GM12878 (cell line): ENCODE measurements at regions not wholly inside any gene's neighbourhood (a gene's known extent, or its start where the extent isn't known, plus 50 kb on each side); places are given as distances from the start of the nearest gene placed in this dataset.
A peak's percentile ranks its signal among the peaks of the same experiment; 100 is the strongest.

ENCODE experiments used
- CHD1 ChIP-seq: IDR thresholded peaks from 2 replicates; pipeline ENCODE4 v1.6.1; 2012; ENCODE audit warnings: low read depth, low read length, improper control_type of control experiment
- HDAC6 ChIP-seq: fragments of 200-600 bp; sonication (generic); IDR thresholded peaks from one replicate; pipeline ENCODE4 v1.8.0; 2017; ENCODE audit warnings: antibody characterized with exemption; ENCODE audit not compliant: unreplicated experiment
- JUND ChIP-seq: IDR thresholded peaks from 2 replicates; pipeline ENCODE4 v1.6.1; 2012; ENCODE audit warnings: low read depth, mild to moderate bottlenecking, low read length, improper control_type of control experiment, moderate library complexity
- MTA2 ChIP-seq: fragments of 450-650 bp; IDR thresholded peaks from 2 replicates; pipeline ENCODE4 v1.6.1; 2016; ENCODE audit warnings: low read depth, mild to moderate bottlenecking, moderate library complexity
- NR2C1 ChIP-seq: fragments of 450-650 bp; IDR thresholded peaks from 2 replicates; pipeline ENCODE4 v1.6.1; 2017; ENCODE audit warnings: antibody characterized with exemption, mild to moderate bottlenecking, moderate library complexity
- NR2F1 ChIP-seq: fragments of 450-650 bp; conservative IDR thresholded peaks from 2 replicates; pipeline ENCODE4 v1.6.1; 2017; ENCODE audit warnings: mild to moderate bottlenecking
- POU2F2 ChIP-seq: IDR thresholded peaks from 3 replicates; pipeline ENCODE4 v1.6.1; 2011; ENCODE audit warnings: low read depth, mild to moderate bottlenecking, low read length, borderline replicate concordance
- RAD21 ChIP-seq: IDR thresholded peaks from 2 replicates; pipeline ENCODE4 v1.6.1; 2011; ENCODE audit warnings: mild to moderate bottlenecking, low read depth, low read length, moderate library complexity; ENCODE audit not compliant: insufficient read depth
- SREBF1 ChIP-seq: IDR thresholded peaks from 2 replicates; pipeline ENCODE4 v1.6.1; 2012; ENCODE audit warnings: mild to moderate bottlenecking, low read length
- ZNF217 ChIP-seq: fragments of 450-650 bp; IDR thresholded peaks from 2 replicates; pipeline ENCODE4 v1.6.1; 2017; ENCODE audit warnings: antibody characterized with exemption, mild to moderate bottlenecking
- TF ChIP-seq, protein P1 (sequence below): fragments of 450-650 bp; formaldehyde crosslinking; IDR thresholded peaks from 2 replicates; pipeline ENCODE4 v1.5.0; 2022; ENCODE audit warnings: mild to moderate bottlenecking, missing genetic modification characterization
- TF ChIP-seq, protein P2 (sequence below), 3 experiments: IDR thresholded peaks in 2 of 3; conservative IDR thresholded peaks in 1 of 3; 2 replicates each; pipeline ENCODE4 v1.5.1; 2011; ENCODE audit warnings: low read depth in 3 of 3, low read length in 3 of 3, mild to moderate bottlenecking in 3 of 3, control low read depth in 2 of 3, moderate library complexity in 2 of 3, inconsistent platforms in 1 of 3, mixed read lengths in 1 of 3; ENCODE audit not compliant: control insufficient read depth in 2 of 3, insufficient read depth in 1 of 3; ENCODE audit errors: extremely low read depth in 1 of 3
- TF ChIP-seq, protein P3 (sequence below): fragments of 450-650 bp; IDR thresholded peaks from 2 replicates; pipeline ENCODE4 v1.6.1; 2018; ENCODE audit warnings: mild to moderate bottlenecking, low read depth, moderate library complexity; ENCODE audit not compliant: partially characterized antibody
- TF ChIP-seq, protein P4 (sequence below): IDR thresholded peaks from 2 replicates; pipeline ENCODE4 v1.6.1; 2011; ENCODE audit warnings: borderline replicate concordance, low read depth, mild to moderate bottlenecking, moderate library complexity, mixed read lengths, low read length; ENCODE audit not compliant: insufficient read depth; ENCODE audit errors: extremely low read length
- TF ChIP-seq, protein P5 (sequence below): fragments of 450-650 bp; formaldehyde crosslinking; IDR thresholded peaks from 2 replicates; pipeline ENCODE4 v1.4.0; 2022; ENCODE audit warnings: mild to moderate bottlenecking, moderate library complexity
- TF ChIP-seq, protein P6 (sequence below): IDR thresholded peaks from 2 replicates; pipeline ENCODE4 v1.6.1; 2011; ENCODE audit warnings: low read depth, low read length, improper control_type of control experiment, borderline replicate concordance

DNA sequence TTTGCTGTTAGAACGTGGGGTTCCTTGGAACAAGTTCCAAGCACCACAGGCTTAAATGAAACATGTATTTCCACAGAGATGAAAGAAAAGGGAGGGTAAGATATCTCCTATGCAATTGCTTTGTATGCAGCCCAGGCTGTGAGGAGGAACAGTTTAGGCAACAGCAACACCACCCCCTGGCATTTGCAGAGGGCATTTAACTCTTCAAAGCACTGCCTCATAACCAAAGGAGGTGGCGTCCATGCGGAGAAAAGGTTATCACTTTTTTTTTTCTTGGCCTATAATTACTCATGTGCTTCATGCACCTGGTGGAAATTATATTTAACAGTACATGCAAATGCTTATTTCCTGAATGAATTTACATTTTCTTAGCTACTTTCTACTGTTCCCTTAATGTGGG, 286.0 kb downstream of the LPIN1 start (continued):
- TF ChIP-seq, protein P1, sequence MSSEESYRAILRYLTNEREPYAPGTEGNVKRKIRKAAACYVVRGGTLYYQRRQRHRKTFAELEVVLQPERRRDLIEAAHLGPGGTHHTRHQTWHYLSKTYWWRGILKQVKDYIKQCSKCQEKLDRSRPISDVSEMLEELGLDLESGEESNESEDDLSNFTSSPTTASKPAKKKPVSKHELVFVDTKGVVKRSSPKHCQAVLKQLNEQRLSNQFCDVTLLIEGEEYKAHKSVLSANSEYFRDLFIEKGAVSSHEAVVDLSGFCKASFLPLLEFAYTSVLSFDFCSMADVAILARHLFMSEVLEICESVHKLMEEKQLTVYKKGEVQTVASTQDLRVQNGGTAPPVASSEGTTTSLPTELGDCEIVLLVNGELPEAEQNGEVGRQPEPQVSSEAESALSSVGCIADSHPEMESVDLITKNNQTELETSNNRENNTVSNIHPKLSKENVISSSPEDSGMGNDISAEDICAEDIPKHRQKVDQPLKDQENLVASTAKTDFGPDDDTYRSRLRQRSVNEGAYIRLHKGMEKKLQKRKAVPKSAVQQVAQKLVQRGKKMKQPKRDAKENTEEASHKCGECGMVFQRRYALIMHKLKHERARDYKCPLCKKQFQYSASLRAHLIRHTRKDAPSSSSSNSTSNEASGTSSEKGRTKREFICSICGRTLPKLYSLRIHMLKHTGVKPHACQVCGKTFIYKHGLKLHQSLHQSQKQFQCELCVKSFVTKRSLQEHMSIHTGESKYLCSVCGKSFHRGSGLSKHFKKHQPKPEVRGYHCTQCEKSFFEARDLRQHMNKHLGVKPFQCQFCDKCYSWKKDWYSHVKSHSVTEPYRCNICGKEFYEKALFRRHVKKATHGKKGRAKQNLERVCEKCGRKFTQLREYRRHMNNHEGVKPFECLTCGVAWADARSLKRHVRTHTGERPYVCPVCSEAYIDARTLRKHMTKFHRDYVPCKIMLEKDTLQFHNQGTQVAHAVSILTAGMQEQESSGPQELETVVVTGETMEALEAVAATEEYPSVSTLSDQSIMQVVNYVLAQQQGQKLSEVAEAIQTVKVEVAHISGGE (CRISPR knock-in tag): no peak
- TF ChIP-seq SREBF1 (no peak), NR2F1 (0 out of 2 replicates have a peak, but pooled peaks have one; percentile 23), ZNF217 (no peak), HDAC6 (no peak), RAD21 (peak; percentile 65), CHD1 (no peak), MTA2 (peak; percentile 46), NR2C1 (no peak), JUND (no peak), POU2F2 (peak; percentile 81; the same call in 2 of the 3 replicates)
- TF ChIP-seq, protein P2, sequence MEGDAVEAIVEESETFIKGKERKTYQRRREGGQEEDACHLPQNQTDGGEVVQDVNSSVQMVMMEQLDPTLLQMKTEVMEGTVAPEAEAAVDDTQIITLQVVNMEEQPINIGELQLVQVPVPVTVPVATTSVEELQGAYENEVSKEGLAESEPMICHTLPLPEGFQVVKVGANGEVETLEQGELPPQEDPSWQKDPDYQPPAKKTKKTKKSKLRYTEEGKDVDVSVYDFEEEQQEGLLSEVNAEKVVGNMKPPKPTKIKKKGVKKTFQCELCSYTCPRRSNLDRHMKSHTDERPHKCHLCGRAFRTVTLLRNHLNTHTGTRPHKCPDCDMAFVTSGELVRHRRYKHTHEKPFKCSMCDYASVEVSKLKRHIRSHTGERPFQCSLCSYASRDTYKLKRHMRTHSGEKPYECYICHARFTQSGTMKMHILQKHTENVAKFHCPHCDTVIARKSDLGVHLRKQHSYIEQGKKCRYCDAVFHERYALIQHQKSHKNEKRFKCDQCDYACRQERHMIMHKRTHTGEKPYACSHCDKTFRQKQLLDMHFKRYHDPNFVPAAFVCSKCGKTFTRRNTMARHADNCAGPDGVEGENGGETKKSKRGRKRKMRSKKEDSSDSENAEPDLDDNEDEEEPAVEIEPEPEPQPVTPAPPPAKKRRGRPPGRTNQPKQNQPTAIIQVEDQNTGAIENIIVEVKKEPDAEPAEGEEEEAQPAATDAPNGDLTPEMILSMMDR (IDR thresholded peaks at IDR 0.05 in 2 of 3, conservative IDR thresholded peaks at IDR 0.05 in 1 of 3; ENCODE audit: control insufficient read depth in 2 of 3, extremely low read depth in 1 of 3, insufficient read depth in 1 of 3, low read depth in 3 of 3, low read length in 3 of 3): peak; percentile 36 to 45 (median 45); a peak in 4 of 6 replicates
- TF ChIP-seq, protein P3, sequence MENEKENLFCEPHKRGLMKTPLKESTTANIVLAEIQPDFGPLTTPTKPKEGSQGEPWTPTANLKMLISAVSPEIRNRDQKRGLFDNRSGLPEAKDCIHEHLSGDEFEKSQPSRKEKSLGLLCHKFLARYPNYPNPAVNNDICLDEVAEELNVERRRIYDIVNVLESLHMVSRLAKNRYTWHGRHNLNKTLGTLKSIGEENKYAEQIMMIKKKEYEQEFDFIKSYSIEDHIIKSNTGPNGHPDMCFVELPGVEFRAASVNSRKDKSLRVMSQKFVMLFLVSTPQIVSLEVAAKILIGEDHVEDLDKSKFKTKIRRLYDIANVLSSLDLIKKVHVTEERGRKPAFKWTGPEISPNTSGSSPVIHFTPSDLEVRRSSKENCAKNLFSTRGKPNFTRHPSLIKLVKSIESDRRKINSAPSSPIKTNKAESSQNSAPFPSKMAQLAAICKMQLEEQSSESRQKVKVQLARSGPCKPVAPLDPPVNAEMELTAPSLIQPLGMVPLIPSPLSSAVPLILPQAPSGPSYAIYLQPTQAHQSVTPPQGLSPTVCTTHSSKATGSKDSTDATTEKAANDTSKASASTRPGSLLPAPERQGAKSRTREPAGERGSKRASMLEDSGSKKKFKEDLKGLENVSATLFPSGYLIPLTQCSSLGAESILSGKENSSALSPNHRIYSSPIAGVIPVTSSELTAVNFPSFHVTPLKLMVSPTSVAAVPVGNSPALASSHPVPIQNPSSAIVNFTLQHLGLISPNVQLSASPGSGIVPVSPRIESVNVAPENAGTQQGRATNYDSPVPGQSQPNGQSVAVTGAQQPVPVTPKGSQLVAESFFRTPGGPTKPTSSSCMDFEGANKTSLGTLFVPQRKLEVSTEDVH: no peak
- TF ChIP-seq, protein P4, sequence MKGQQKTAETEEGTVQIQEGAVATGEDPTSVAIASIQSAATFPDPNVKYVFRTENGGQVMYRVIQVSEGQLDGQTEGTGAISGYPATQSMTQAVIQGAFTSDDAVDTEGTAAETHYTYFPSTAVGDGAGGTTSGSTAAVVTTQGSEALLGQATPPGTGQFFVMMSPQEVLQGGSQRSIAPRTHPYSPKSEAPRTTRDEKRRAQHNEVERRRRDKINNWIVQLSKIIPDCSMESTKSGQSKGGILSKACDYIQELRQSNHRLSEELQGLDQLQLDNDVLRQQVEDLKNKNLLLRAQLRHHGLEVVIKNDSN: no peak
- TF ChIP-seq, protein P5, sequence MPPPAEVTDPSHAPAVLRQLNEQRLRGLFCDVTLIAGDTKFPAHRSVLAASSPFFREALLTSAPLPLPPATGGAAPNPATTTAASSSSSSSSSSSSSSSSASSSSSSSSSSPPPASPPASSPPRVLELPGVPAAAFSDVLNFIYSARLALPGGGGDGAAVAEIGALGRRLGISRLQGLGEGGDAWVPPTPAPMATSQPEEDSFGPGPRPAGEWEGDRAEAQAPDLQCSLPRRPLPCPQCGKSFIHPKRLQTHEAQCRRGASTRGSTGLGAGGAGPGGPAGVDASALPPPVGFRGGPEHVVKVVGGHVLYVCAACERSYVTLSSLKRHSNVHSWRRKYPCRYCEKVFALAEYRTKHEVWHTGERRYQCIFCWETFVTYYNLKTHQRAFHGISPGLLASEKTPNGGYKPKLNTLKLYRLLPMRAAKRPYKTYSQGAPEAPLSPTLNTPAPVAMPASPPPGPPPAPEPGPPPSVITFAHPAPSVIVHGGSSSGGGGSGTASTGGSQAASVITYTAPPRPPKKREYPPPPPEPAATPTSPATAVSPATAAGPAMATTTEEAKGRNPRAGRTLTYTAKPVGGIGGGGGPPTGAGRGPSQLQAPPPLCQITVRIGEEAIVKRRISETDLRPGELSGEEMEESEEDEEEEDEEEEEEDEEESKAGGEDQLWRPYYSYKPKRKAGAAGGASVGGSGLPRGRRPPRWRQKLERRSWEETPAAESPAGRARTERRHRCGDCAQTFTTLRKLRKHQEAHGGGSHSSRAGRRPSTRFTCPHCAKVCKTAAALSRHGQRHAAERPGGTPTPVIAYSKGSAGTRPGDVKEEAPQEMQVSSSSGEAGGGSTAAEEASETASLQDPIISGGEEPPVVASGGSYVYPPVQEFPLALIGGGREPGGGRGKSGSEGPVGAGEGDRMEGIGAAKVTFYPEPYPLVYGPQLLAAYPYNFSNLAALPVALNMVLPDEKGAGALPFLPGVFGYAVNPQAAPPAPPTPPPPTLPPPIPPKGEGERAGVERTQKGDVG (CRISPR knock-in tag): no peak
- TF ChIP-seq, protein P6, sequence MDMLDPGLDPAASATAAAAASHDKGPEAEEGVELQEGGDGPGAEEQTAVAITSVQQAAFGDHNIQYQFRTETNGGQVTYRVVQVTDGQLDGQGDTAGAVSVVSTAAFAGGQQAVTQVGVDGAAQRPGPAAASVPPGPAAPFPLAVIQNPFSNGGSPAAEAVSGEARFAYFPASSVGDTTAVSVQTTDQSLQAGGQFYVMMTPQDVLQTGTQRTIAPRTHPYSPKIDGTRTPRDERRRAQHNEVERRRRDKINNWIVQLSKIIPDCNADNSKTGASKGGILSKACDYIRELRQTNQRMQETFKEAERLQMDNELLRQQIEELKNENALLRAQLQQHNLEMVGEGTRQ: no peak
